WERI-Rb-1 (cell line): ENCODE measurements at regions not wholly inside any gene's neighbourhood (a gene's known extent, or its start where the extent isn't known, plus 50 kb on each side); places are given as distances from the start of the nearest gene placed in this dataset.

Experiments
- DNase-seq: peaks from one replicate; pipeline ENCODE4 v3.0.0-alpha.2; 2020
- H3K27ac ChIP-seq: fragments of 250-450 bp; sonication (Bioruptor Pico); 2 replicates; pipeline ENCODE4 v1.5.1; 2020; ENCODE audit warnings: mild to moderate bottlenecking, moderate library complexity
- H3K27me3 ChIP-seq: fragments of 250-450 bp; sonication (Bioruptor Pico); 2 replicates; pipeline ENCODE4 v1.5.1; 2021; ENCODE audit warnings: mild to moderate bottlenecking, low read depth, moderate library complexity; ENCODE audit not compliant: insufficient read depth, severe bottlenecking
- H3K36me3 ChIP-seq: fragments of 250-450 bp; sonication (Bioruptor Pico); 2 replicates; pipeline ENCODE4 v1.5.1; 2020; ENCODE audit warnings: mild to moderate bottlenecking, moderate library complexity
- H3K4me3 ChIP-seq: 2 replicates; pipeline ENCODE4 v1.5.1; 2011; ENCODE audit warnings: low read depth, mild to moderate bottlenecking, control low read depth, low read length
- H3K9me3 ChIP-seq: fragments of 250-450 bp; sonication (Bioruptor Pico); 2 replicates; pipeline ENCODE4 v1.5.1; 2021; ENCODE audit warnings: mild to moderate bottlenecking, moderate library complexity; ENCODE audit not compliant: severe bottlenecking
- TF ChIP-seq, protein P1 (sequence below): IDR thresholded peaks from 2 replicates; pipeline ENCODE4 v1.5.1; 2011; ENCODE audit warnings: low read depth, mild to moderate bottlenecking, control low read depth, inconsistent platforms, low read length

DNA sequence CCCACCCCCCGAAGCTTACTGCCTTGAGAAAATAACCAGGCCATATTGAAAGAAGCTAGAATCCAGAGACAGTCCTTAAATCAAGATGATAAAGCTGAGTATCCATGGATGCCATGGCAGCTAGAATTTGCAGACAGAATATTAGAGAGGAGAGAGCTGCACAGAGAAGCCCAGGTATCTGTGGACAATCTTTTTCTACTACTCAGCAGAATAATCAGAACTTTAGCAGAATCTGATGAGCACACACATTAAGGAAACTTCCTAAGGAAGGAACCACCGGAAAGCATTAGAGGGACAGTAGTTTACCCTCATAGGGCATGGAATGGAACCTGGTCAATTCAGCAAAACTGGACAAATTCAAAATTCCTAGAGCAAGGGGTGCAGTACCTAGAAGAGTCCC lies 1001.7 kb downstream of the HACE1 start:
- H3K27ac ChIP-seq: no peak overlapping the region

DNA sequence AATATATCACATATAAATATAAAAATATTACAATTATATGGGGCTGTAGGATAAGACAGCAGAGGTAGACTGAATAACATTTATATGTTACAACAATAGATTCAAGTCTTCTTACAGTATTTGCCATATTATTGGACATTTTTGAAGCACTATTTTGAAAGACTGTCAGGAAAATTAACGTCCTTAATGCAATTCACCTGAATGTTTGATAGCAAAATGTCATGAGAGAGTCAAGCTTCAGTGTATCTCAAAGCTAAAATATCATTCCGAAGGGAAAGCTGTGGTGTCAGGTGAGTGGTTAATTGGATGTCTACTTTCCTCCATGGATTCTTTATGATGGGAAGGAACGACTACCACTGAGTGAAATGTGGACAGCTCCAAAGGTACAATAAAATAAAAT lies 1004.0 kb downstream of the HACE1 start:
- DNase-seq: no peak
- H3K4me3 ChIP-seq: no peak overlapping the region
- no peaks in the 10 kb centered on the region for H3K36me3 ChIP-seq
- no peaks in the 10 kb centered on the region for H3K27me3 ChIP-seq
- TF ChIP-seq, protein P1, sequence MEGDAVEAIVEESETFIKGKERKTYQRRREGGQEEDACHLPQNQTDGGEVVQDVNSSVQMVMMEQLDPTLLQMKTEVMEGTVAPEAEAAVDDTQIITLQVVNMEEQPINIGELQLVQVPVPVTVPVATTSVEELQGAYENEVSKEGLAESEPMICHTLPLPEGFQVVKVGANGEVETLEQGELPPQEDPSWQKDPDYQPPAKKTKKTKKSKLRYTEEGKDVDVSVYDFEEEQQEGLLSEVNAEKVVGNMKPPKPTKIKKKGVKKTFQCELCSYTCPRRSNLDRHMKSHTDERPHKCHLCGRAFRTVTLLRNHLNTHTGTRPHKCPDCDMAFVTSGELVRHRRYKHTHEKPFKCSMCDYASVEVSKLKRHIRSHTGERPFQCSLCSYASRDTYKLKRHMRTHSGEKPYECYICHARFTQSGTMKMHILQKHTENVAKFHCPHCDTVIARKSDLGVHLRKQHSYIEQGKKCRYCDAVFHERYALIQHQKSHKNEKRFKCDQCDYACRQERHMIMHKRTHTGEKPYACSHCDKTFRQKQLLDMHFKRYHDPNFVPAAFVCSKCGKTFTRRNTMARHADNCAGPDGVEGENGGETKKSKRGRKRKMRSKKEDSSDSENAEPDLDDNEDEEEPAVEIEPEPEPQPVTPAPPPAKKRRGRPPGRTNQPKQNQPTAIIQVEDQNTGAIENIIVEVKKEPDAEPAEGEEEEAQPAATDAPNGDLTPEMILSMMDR: no peak
- no peak overlapping the region for H3K27ac ChIP-seq
- H3K9me3 ChIP-seq: no peaks in the 10 kb centered on the region

More for the DNA sequence above, 1001.7 kb downstream of the HACE1 start:
- DNase-seq: no peak
- Histone ChIP-seq H3K27me3 (no peaks in the 10 kb centered on the region), H3K9me3 (no peaks in the 10 kb centered on the region), H3K36me3 (no peaks in the 10 kb centered on the region), H3K4me3 (no peak overlapping the region)
- TF ChIP-seq, protein P1: no peak

- TF ChIP-seq, protein P1: peak; percentile 12; the same call in 1 of the 2 replicates
- H3K9me3 ChIP-seq: no peaks in the 10 kb centered on the region
Measured at GRCh38 chr6:103854059-103854458, 1005.7 kb downstream of the HACE1 start.

DNA sequence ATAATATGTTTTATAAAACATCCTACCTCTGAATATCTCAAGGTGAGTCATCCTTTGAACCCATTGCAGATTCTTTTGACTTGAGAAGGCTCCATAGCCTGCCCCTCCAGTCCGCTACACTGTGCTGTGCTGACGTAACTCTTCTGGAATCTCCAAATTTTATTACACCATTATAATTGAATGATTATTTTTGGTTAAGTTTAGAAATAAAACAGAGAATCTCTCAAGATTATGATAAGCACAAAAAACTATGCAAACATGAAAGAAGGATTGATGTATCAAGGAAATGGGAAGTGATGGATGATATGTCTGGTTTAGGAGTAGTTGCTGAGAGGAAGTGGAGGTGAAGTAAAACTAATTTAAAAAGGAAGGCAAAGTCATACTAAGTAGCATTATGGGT lies 1021.3 kb downstream of the HACE1 start:
- Histone ChIP-seq H3K9me3 (no peaks in the 10 kb centered on the region), H3K27ac (no peak overlapping the region), H3K36me3 (no peaks in the 10 kb centered on the region), H3K27me3 (no peaks in the 10 kb centered on the region), H3K4me3 (no peak overlapping the region)
- TF ChIP-seq, protein P1: no peak
- DNase-seq: no peak

More at GRCh38 chr6:103854059-103854458, 1005.7 kb downstream of the HACE1 start:
- H3K27ac ChIP-seq: no peak overlapping the region
- H3K36me3 ChIP-seq: no peaks in the 10 kb centered on the region
- no peaks in the 10 kb centered on the region for H3K27me3 ChIP-seq
- H3K4me3 ChIP-seq: no peak overlapping the region
- DNase-seq: no peak

GRCh38 chr6:103826209-103826608 lies 1033.5 kb downstream of the HACE1 start:
- DNase-seq: no peak
- TF ChIP-seq, protein P1: no peak
- H3K9me3 ChIP-seq: no peaks in the 10 kb centered on the region
- no peaks in the 10 kb centered on the region for H3K36me3 ChIP-seq
- H3K27ac ChIP-seq: no peak overlapping the region
- no peak overlapping the region for H3K4me3 ChIP-seq
- H3K27me3 ChIP-seq: no peaks in the 10 kb centered on the region

DNA sequence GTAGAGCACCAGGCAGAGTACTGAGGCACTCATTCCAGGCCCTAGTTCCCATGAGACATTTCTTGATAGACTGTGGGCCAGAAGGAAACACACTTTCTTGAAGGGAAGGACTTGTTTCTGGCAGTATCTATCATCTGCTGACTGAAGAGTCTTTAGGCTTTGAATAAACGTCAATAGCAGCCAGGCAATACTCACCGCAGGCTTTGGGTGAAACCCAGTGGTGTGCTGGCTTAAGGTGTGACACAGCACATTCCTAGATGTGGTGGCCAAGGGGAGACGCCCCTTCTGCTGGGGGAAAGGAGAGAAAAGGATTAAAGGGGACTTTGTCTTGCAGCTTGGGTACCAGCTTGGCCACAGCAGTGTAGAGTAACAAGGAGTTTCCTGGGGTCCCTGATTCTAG lies 1039.6 kb downstream of the HACE1 start:
- H3K36me3 ChIP-seq: no peaks in the 10 kb centered on the region
- TF ChIP-seq, protein P1: no peak
- H3K27ac ChIP-seq: no peak overlapping the region
- H3K4me3 ChIP-seq: no peak overlapping the region
- H3K9me3 ChIP-seq: no peaks in the 10 kb centered on the region
- no peaks in the 10 kb centered on the region for H3K27me3 ChIP-seq
- no peak for DNase-seq
